ENCODE measurements at regions not wholly inside any gene's neighbourhood (a gene's known extent, or its start where the extent isn't known, plus 50 kb on each side); places are given as distances from the start of the nearest gene placed in this dataset.
"Not testable (repeated sequence)": the region's sequence is repeated elsewhere in the genome, so short reads cannot be mapped to it uniquely, and the experiment has no call there.

DNA sequence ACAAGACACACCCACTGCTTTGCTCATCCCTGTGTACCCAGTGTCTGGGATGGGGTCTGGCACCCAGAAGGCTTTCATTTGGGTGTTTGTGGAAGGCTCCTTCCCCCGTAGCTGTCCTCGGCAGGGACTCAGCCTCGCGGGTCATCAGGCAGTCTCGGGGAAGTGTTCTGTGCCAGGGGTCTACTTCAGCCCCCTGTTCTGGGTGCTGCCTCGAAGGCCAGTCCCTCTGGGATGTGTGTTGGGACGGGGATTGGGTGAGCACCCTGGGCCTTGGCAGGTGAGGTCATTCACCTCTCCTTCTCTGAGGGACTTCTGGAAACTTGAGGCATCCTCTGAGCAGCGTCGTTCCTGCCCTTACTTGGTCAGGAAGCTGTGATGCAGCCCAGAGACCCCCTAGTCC, 65.5 kb downstream of the RPUSD4 start:
- peaks cover 14% of the 10 kb centered on the region for H3K79me1 ChIP-seq (ENCODE audit: low read length)
- peak overlapping the region; percentile 92 for H2BK120ac ChIP-seq (ENCODE audit: insufficient read depth, low read length, poor library complexity)
- no peaks in the 10 kb centered on the region for H3K36me3 ChIP-seq (ENCODE audit: control insufficient read depth in 1 of 2, insufficient read depth in 2 of 2, low read length in 2 of 2)
- no peak overlapping the region for H3K27ac ChIP-seq (ENCODE audit: low read depth, low read length)
- no CpG with 5 or more reads among the region's 9 CpGs for WGBS (ENCODE audit: extremely low coverage, insufficient coverage, insufficient read length)
- H3K18ac ChIP-seq (ENCODE audit: low read length), result peak overlapping the region; percentile 76
- peak overlapping the region; percentile 82 for H4K91ac ChIP-seq (ENCODE audit: low read depth, low read length)
- H4K8ac ChIP-seq (ENCODE audit: low read depth, low read length), result peak overlapping the region; percentile 93
- H4K12ac ChIP-seq (ENCODE audit: low read depth, low read length), result no peak overlapping the region
- H3K23ac ChIP-seq (ENCODE audit: low read length), result no peak overlapping the region
- H3K9ac ChIP-seq (ENCODE audit: low read length), result no peak overlapping the region
- H3K27me3 ChIP-seq (ENCODE audit: insufficient read depth, low read length), result no peaks in the 10 kb centered on the region
- H3K14ac ChIP-seq (ENCODE audit: low read length), result peak overlapping the region; percentile 15
- no peak overlapping the region for H3K4me3 ChIP-seq (ENCODE audit: low read depth, low read length)
- DNase-seq, result no peak
- H3K79me2 ChIP-seq (ENCODE audit: control insufficient read depth, insufficient read depth, low read length, poor library complexity), result peaks cover 2% of the 10 kb centered on the region
- no peak overlapping the region for H2AFZ ChIP-seq (ENCODE audit: insufficient read depth, low read length, poor library complexity)
- H3K9me3 ChIP-seq (ENCODE audit: insufficient read depth, low read depth, low read length), result no peaks in the 10 kb centered on the region
- no peak overlapping the region for H2BK5ac ChIP-seq (ENCODE audit: low read depth, low read length, poor library complexity)
- no peak overlapping the region for H2AK5ac ChIP-seq (ENCODE audit: low read length)
- H3K4ac ChIP-seq (ENCODE audit: low read depth, low read length), result no peak overlapping the region
- no peak overlapping the region for H3K4me2 ChIP-seq (ENCODE audit: low read length)
- H3K4me1 ChIP-seq (ENCODE audit: control insufficient read depth in 1 of 2, insufficient read depth in 2 of 2, low read length in 2 of 2), result peaks cover 25 to 27% of the 10 kb centered on the region in 2 experiments
- H2BK12ac ChIP-seq (ENCODE audit: low read length), result peak overlapping the region; percentile 3

DNA sequence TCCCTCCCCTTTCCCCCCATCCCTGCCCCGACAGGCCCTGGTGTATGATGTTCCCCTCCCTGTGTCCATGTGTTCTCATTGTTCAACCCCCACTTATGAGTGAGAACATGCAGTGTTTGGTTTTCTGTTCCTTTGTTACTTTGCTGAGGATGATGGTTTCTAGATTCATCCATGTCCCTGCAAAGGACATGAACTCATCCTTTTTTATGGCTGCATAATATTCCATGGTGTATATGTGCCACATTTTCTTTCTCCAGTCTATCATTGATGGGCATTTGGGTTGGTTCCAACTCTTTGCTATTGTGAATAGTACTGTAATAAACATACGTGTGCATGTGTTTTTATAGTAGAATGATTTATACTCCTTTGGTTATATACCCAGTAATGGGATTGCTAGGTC, 68.0 kb downstream of the RPUSD4 start:
- no CpG with 5 or more reads among the region's 2 CpGs for WGBS (ENCODE audit: extremely low coverage, insufficient coverage, insufficient read length)

DNA sequence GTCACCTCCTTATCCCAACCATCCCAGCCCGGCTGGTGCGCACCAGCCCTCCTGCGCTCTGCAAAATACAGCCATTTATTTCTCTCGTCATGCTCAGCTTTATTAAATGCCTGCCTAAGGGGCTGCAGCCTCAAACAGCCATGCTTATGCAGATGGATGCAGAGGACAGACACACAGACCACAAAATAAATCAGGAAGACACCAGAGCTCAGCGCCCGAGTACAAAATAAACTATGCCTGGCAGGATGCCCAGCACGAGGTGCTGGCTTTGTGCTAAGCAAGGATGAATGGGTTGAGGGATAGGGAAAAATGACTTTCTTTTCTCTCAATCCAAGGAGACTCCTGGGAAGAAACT, 70.5 kb downstream of the RPUSD4 start:
- Histone ChIP-seq H4K91ac (ENCODE audit: low read depth, low read length) (peak overlapping the region; percentile 59), H3K4me2 (ENCODE audit: low read length) (no peak overlapping the region), H3K4me3 (ENCODE audit: low read depth, low read length) (no peak overlapping the region), H2BK12ac (ENCODE audit: low read length) (peak overlapping the region; percentile 66), H3K36me3 (ENCODE audit: control insufficient read depth in 1 of 2, insufficient read depth in 2 of 2, low read length in 2 of 2) (no peaks in the 10 kb centered on the region), H2AK5ac (ENCODE audit: low read length) (no peak overlapping the region), H3K9me3 (ENCODE audit: insufficient read depth, low read depth, low read length) (no peaks in the 10 kb centered on the region), H3K9ac (ENCODE audit: low read length) (no peak overlapping the region), H3K23ac (ENCODE audit: low read length) (no peak overlapping the region), H2BK5ac (ENCODE audit: low read depth, low read length, poor library complexity) (no peak overlapping the region), H3K18ac (ENCODE audit: low read length) (no peak overlapping the region), H3K4me1 (ENCODE audit: control insufficient read depth in 1 of 2, insufficient read depth in 2 of 2, low read length in 2 of 2) (peaks cover 30 to 35% of the 10 kb centered on the region in 2 experiments), H3K14ac (ENCODE audit: low read length) (no peak overlapping the region), H3K27ac (ENCODE audit: low read depth, low read length) (no peak overlapping the region), H3K4ac (ENCODE audit: low read depth, low read length) (no peak overlapping the region), H3K79me2 (ENCODE audit: control insufficient read depth, insufficient read depth, low read length, poor library complexity) (peaks cover 2% of the 10 kb centered on the region), H2BK120ac (ENCODE audit: insufficient read depth, low read length, poor library complexity) (peak overlapping the region; percentile 41), H3K27me3 (ENCODE audit: insufficient read depth, low read length) (no peaks in the 10 kb centered on the region), H4K12ac (ENCODE audit: low read depth, low read length) (no peak overlapping the region), H4K8ac (ENCODE audit: low read depth, low read length) (no peak overlapping the region), H3K79me1 (ENCODE audit: low read length) (peaks cover 18% of the 10 kb centered on the region), H2AFZ (ENCODE audit: insufficient read depth, low read length, poor library complexity) (no peak overlapping the region)
- DNase-seq, result no peak
- WGBS (ENCODE audit: extremely low coverage, insufficient coverage, insufficient read length), result no CpG with 5 or more reads among the region's 7 CpGs

More for the DNA sequence above, 68.0 kb downstream of the RPUSD4 start:
- not testable (repeated sequence) for H3K9ac ChIP-seq (ENCODE audit: low read length); H4K12ac ChIP-seq (ENCODE audit: low read depth, low read length); H4K91ac ChIP-seq (ENCODE audit: low read depth, low read length); H2BK120ac ChIP-seq (ENCODE audit: insufficient read depth, low read length, poor library complexity); H3K23ac ChIP-seq (ENCODE audit: low read length); H3K27me3 ChIP-seq (ENCODE audit: insufficient read depth, low read length); H2BK12ac ChIP-seq (ENCODE audit: low read length); H4K8ac ChIP-seq (ENCODE audit: low read depth, low read length); H2AK5ac ChIP-seq (ENCODE audit: low read length); H3K4me3 ChIP-seq (ENCODE audit: low read depth, low read length); H2AFZ ChIP-seq (ENCODE audit: insufficient read depth, low read length, poor library complexity); H3K79me2 ChIP-seq (ENCODE audit: control insufficient read depth, insufficient read depth, low read length, poor library complexity); H3K4me2 ChIP-seq (ENCODE audit: low read length); DNase-seq; H3K9me3 ChIP-seq (ENCODE audit: insufficient read depth, low read depth, low read length); H3K18ac ChIP-seq (ENCODE audit: low read length); H3K14ac ChIP-seq (ENCODE audit: low read length); H3K36me3 ChIP-seq (ENCODE audit: control insufficient read depth in 1 of 2, insufficient read depth in 2 of 2, low read length in 2 of 2); H3K27ac ChIP-seq (ENCODE audit: low read depth, low read length); H2BK5ac ChIP-seq (ENCODE audit: low read depth, low read length, poor library complexity); H3K4ac ChIP-seq (ENCODE audit: low read depth, low read length)
- Histone ChIP-seq H3K4me1 (ENCODE audit: control insufficient read depth in 1 of 2, insufficient read depth in 2 of 2, low read length in 2 of 2) (peaks cover 38 to 44% of the 10 kb centered on the region in 2 experiments), H3K79me1 (ENCODE audit: low read length) (peaks cover 19% of the 10 kb centered on the region)

DNA sequence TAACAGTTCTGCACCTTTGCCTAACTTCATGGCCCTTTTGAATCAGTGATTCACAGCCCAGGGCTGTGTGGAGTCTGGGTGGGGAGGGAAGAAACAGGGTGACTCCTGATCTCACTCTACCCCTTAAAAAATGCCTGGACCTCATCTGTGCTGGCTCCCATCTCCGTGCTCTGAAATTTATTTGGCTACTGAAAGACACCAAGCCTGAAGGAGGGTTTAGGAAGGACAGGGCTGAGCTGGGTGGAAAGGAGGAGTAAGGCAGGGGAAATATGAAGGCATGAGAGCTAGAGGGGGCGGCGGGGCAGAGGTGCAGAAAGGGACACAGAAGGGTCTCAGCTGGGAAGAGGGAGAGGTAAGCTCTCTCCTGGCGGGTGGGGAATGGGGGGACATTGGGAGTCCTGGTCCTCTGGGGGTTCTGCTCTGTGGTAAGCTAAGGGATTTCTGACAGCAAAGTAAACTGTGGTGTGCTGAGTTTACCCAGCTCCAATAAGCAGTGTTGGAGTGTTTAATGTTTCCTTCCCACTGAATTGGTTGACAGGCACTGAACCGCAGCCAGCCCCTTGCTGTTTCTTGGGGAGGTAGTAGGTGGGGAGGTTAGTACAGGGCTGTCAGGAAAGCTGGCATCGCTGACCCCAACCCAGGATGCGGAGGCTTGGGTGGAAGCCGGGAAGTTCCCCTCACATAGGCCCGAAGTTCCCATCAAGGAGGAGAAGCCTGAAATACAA, 71.1 kb downstream of the RPUSD4 start:
- Histone ChIP-seq H3K4ac (ENCODE audit: low read depth, low read length) (no peak overlapping the region), H3K79me1 (ENCODE audit: low read length) (peaks cover 19% of the 10 kb centered on the region), H3K4me1 (ENCODE audit: control insufficient read depth in 1 of 2, insufficient read depth in 2 of 2, low read length in 2 of 2) (peaks cover 30 to 39% of the 10 kb centered on the region in 2 experiments), H3K27ac (ENCODE audit: low read depth, low read length) (peak overlapping the region; percentile 54), H3K36me3 (ENCODE audit: control insufficient read depth in 1 of 2, insufficient read depth in 2 of 2, low read length in 2 of 2) (no peaks in the 10 kb centered on the region), H3K9me3 (ENCODE audit: insufficient read depth, low read depth, low read length) (no peaks in the 10 kb centered on the region), H3K23ac (ENCODE audit: low read length) (no peak overlapping the region), H3K27me3 (ENCODE audit: insufficient read depth, low read length) (no peaks in the 10 kb centered on the region), H4K12ac (ENCODE audit: low read depth, low read length) (no peak overlapping the region), H2BK5ac (ENCODE audit: low read depth, low read length, poor library complexity) (peak overlapping the region; percentile 15), H3K9ac (ENCODE audit: low read length) (no peak overlapping the region), H3K79me2 (ENCODE audit: control insufficient read depth, insufficient read depth, low read length, poor library complexity) (peaks cover 2% of the 10 kb centered on the region), H3K18ac (ENCODE audit: low read length) (no peak overlapping the region), H3K4me2 (ENCODE audit: low read length) (peak overlapping the region; percentile 3), H4K91ac (ENCODE audit: low read depth, low read length) (peak overlapping the region; percentile 59), H2BK12ac (ENCODE audit: low read length) (peak overlapping the region; percentile 66), H2AFZ (ENCODE audit: insufficient read depth, low read length, poor library complexity) (no peak overlapping the region), H4K8ac (ENCODE audit: low read depth, low read length) (no peak overlapping the region), H3K14ac (ENCODE audit: low read length) (no peak overlapping the region), H2BK120ac (ENCODE audit: insufficient read depth, low read length, poor library complexity) (peak overlapping the region; percentile 41), H3K4me3 (ENCODE audit: low read depth, low read length) (no peak overlapping the region), H2AK5ac (ENCODE audit: low read length) (no peak overlapping the region)
- no CpG with 5 or more reads among the region's 9 CpGs for WGBS (ENCODE audit: extremely low coverage, insufficient coverage, insufficient read length)
- DNase-seq, result no peak

All from trophoblast cell (in vitro differentiated cells and primary cell).